Frontal cortex (tissue), 3 donors: ENCODE measurements at regions not wholly inside any gene's neighbourhood (a gene's known extent, or its start where the extent isn't known, plus 50 kb on each side); places are given as distances from the start of the nearest gene placed in this dataset.
"Not testable (repeated sequence)": the region's sequence is repeated elsewhere in the genome, so short reads cannot be mapped to it uniquely, and the experiment has no call there.

Source experiments
- DNase-seq, 2 donors: peaks; one replicate each; pipeline ENCODE4 v3.0.0; 2012; ENCODE audit warnings: low spot score in 2 of 2
- FAIRE-seq: peaks from 2 replicates; lab custom pipeline; 2012; peaks lifted over from hg19 to GRCh38; lab: Jason Lieb, UNC
- donor health status: control.
- donor health status: control.
- donor health status: control.

DNA sequence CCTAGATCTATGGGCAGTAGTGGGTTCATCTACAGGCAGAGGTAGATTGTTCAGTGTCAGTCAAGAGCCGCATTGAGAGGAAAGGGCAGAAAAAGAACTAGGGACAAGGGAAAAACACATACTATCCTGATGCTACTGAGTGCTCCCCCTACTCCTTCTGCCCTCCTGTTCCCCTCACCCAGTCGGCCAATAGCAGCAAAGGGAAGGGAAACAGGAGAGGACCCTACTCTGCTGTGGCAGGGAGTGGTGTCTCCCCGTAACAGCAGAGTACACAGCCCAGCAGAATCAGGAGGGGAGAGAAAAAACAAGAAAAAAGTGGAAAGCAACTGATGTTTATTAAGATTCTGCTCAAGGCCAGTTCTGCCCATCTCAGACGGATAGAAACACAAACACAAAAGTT, 136.1 kb upstream of the CCDC150 start:
- no peak for FAIRE-seq
- no peak for DNase-seq

DNA sequence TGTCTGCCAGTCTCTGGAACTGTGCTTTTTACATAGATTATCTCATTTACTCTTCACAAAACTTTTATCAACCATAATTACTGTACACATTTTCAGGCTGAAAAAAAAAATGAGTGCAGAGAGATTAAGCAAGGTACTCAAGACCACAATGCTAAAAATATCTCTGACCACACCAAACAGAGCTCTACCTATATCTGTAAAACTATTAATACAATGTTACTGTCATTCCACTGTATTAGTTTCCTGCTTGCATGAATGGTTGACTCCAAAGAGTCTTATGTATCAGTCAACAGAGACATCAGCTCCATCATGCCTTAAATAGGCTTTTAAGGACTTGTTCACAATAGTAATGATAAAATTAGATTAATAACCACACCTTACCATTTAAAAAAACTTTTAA, 134.7 kb upstream of the CCDC150 start:
- no peak for FAIRE-seq
- no peak for DNase-seq

DNA sequence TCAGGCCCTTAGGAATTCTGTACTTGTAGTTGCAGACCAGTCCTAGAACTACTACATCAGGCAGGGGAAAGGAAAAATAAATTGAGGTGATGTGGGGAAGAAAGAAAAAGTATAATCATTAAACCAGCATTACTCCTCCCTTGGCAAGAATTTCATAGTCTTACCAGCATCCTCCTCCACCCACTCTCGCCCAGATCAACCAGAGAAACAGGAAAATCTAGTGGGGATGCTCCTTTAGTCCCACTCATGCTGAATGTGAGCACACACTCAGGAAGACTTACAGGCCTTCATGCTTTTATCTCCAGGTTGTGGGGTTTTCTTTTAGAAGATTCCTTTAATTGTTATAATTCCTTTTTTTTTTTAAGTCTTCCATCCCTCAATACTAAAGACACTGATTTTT, 129.3 kb upstream of the CCDC150 start:
- FAIRE-seq (no peak), DNase-seq (no peak)

DNA sequence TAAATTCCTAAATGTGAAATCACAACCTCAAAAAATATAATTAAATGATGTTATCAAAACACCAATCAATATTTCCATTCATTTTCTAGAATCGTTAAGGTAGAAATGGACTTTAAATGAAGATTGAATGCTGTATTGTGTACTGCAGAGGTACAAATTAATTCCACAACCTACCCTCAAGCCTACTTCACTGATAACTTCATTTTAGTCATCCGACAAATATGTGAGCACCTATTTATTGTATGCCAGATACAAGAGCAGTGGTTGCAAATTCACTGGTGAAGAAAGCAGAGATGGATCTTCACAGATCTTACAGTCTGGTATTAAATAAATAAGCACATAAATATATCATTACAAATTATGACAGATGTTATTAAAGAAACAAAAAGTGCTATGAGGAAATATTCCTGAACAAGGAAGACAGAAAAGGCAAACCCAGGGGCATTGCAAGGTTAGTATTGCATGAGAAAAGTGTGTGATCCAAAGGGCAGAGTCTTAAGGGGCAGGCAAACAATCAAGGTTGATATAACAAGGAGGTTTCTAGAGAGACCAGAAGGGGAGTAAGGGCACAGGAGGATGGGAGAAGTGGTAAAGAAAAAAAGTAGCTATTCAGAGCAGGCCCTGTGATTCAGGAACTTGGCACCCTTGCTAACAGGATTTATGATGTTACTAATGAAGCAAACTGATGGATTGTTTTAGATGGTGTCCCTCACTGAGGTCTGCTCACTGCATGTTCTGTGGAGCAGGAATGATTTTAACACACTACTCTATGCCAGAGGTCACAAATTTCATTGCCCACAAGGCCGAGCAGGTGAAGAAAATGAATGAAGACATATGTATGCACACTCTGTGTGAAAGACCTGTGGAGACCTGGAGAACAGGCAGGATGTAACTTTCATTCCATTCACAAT, 128.0 kb upstream of the CCDC150 start:
- FAIRE-seq (no peak), DNase-seq (no peak)

DNA sequence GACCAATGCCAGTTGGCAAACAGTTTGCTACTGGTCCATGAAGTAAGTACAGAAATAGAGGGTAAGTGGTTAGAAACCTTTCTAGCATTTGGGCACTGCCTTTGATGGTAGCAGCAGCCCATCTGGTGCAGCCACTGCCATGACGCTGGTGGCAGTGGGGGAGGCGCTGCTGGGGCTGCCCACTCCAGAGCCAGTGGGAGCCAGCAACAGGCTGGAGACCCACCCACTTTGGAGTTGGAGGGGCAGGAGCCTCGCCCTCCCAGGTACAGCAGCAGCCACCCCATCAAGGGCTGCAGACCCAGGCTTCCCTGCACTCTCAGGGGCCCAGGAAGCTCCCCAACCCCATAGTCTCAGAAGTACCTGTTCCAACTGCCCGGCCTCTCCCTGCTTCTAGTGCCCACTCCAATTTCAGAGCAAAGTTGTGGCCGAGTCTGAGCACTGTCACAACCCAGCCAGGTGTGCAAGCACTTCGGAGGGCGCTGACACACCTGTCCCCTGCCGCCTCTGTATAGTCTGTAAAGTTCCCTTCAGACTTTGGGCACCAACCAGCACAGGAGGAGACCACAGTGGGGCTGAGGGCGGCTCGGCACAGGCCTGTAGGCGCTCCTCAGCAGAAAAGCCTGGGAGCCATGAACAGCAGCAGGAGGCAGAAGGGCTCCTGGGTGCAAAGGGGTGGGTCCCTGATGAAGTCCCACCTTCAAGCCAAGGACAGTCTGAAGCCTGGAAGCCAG, 125.6 kb upstream of the CCDC150 start:
- no peak for FAIRE-seq

DNA sequence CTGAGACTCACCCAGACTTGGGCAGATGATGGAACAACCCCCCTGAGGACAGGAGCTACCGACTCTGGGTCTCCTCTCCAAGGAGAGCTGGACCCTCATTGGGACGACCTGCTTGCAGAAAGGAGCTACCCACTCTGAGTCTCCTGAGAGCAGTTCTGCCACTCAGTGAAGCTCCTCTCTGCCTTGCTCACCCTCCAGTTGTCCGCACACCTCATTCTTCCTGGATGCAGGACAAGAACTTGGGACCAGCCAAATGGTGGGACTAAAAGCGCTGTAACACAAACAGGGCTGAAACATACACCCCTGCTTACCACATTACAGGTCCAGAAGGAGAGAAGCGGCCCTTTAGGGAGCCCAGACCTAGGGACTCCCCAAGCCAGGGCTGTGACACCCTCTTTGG, 124.9 kb upstream of the CCDC150 start:
- FAIRE-seq (no peak), DNase-seq (no peak)

More for the DNA sequence above, 125.6 kb upstream of the CCDC150 start:
- no peak for DNase-seq

DNA sequence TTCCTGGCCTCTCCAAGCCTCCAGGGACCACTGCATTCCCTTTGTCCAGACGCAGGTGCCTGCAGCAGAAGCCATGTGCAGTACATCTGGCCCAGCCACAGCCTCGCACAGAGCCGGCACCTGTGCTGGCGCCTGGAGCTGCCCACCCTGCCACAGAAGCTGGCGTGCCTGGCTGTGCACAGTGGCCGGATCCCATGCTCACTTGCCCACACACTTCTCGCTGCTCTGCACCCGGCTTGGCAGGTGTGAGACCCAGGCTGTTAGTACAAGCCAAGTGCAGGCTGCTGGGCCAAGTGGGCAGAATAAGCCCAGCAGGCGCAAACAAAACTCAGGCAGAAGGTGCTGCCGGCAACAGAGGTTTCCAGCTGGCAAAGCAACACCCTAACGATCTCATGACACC, 124.5 kb upstream of the CCDC150 start:
- no peak for FAIRE-seq
- DNase-seq, result no peak

DNA sequence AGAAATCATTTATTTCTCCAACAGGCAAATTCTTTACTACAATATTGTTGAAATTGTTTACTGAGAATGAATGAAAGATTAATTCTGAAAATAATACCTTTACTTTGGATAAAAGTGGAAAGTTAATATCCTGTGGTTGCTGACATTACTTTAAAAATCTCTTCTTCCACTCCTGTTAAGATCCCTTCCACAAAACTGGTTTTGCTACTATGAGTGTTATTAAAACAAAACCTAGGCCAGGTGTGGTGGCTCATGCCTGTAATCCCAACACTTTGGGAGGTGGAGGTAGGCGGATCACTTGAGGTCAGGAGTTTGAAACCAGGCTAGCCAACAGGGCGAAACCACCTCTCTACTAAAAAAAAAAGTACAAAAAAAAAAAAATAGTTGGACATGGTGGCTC, 123.9 kb upstream of the CCDC150 start:
- FAIRE-seq (no peak), DNase-seq (no peak)

DNA sequence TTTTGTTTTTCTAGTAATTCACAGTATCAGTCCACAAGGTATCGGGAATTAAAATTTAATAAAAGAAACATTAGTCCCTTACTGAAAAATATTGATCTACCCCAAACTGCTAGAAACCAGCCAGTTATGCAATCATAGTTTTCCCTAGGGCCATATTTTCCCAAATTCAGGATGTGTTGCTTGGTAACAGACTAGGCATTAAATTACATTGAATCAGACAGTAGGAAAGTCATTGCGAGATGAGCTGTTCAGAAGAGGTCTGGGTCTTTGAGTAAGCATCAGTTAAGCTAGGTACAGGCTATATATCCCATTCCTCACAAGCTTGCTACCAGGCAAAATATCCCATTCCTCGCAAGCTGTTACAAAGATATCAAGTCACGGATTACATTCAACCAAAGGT, 123.0 kb upstream of the CCDC150 start:
- no peak for DNase-seq
- no peak for FAIRE-seq

DNA sequence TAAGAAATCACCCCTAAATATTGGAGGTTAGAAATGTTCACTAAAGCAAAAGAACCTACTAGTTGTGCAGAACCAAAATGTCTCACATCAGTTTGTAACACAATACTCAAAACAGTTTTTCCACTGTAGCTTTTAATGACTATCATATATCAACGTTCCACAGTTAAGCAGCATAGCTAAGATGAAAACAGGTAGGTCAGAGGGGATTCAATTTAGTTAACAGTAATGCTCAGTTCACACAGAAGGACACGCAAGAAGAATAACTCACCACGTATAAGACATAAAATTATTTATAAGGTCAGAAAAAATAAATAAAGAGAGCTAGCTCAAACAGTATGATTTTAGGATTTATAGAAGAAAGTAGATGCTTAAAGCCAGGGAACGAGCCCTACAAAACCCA, 118.9 kb upstream of the CCDC150 start:
- DNase-seq (no peak), FAIRE-seq (no peak)

DNA sequence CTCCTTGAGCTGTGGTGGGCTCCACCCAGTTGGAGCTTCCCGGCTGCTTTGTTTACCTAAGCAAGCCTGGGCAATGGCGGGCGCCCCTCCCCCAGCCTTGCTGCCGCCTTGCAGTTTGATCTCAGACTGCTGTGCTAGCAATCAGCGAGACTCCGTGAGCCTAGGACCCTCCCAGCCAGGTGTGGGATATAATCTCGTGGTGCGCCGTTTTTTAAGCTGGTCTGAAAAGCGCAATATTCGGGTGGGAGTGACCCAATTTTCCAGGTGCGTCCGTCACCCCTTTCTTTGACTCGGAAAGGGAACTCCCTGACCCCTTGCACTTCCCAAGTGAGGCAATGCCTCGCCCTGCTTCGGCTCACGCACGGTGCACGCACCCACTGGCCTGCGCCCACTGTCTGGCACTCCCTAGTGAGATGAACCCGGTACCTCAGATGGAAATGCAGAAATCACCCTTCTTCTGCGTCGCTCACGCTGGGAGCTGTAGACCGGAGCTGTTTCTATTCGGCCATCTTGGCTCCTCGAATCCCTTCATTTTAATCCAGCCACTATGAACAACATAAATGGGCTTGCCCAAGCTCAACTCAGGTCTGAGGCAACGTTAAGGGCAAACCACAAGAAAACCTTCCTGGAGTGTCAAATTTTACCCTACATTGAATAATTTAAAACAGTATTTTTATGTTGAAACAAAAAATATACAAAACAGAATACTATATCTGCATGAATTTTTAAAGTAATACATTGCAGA, 112.4 kb upstream of the CCDC150 start:
- DNase-seq, FAIRE-seq: not testable (repeated sequence)

DNA sequence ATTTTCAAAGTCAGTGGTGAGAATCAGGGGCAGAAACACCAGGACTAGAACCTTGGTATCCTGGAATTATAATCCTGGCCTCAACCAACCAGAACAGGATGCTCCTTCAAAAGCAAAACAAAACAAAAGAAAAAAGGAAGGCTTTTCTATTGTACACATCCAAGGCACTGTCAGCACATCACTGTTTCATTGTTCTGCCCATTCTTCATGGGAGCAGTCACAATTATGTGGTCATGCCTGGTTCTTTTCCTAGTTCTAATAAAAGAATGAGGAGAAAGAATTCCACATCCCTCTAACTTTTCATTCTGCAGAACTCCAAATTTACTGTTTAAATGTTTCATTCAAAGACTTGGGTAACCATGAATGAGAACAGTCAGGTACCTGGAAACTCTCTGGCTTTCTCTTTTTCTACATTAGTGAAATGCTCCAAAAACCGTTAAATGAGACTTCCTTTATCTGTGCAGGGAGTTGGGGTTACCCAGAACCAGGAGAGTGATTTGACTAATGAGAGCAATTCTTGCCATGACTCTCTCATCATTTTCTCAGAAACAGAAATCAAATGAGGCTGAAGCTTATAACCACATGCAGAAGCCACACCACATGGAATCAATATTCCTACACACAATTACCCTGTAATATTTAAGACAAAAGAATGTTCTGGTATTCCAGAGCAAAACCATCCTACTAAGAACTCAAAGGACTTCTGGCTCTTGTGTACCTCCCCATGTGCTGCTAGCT, 110.9 kb upstream of the CCDC150 start:
- DNase-seq (peak; percentile 18 to 24), FAIRE-seq (peak; percentile 36)

DNA sequence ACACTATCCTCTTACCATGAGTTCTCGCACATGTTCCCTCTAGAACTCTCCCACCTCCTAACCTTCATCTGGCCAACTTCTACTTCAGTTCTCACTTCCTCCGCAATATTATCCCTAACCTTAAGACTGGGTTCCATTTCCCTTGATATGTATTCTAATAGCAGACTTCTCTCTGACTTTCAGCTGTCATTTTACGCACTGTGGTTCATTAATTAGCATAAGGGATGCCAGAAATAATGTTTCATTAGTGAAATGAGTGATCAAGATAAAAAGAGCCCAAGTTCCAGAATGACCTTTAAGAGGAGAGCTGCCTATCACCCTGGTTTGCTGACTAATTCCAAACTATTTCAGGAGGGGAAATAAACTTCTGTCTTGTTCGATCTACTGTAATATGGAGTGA, 108.6 kb upstream of the CCDC150 start:
- no peak for DNase-seq
- FAIRE-seq, result no peak

DNA sequence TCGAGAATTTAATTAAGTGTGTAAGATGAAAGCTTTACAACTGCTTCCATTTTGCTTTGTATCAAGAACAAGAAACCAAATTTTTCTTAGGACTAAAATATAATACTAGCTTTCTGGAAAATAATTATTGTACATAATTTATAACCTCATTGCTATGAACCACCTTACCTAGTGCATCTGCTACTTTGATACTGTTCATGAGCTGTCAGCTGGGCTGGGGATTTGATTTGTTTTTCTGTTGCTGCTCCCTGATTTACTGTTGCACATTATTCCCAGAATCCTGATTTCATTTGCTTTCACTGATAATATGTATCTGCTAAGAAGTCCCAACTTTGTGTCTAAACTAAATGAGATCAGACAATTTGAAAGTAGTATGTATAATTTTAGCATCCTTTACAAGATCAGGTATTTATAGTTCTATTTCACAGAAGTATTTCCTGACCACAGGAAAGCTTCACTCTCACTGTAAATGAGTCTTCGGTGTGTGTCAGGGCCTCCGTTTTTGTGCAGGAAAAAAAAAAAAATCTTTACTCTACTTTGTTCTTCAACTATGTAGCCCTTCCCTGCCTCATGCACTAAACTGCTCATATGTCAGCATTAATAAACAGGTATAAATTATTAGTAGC, 105.6 kb upstream of the CCDC150 start:
- DNase-seq (no peak), FAIRE-seq (no peak)

DNA sequence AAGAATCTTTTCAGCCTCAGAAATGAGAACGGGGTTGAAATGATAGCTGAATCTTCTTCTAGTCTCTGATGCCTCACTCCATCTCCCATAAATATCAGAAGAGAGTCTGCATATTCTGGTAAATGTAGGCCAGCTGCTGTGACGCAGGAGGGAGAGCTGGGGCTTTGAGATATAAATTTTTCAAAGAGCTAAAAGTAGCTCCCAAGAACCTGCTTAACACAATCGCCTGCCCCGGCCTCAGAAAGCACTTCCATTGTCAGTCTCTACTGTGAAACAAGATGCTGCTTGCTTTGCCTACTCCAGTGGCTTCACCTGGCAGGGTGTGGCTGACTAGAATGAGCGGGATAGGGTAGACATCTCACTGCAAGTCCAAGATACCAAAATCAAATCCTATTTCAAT, 105.0 kb upstream of the CCDC150 start:
- DNase-seq (no peak), FAIRE-seq (no peak)

DNA sequence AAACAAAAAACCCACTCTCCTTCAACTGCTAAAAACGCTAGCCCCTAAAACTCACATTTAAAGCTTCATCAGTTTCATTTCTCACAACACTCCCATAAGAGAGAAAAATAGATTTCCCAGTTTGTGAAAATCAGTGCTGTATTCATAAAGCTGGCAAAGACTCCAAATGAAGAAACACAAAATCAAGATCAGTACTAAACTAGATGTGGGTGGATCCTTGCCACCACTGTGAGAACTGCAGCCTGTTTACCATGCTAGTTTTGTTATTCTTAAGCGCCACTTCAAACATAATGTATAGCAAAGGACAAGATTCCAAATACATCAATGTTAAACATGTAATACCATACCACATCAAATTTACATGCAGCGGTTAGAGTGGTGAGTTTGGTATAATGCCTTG, 104.5 kb upstream of the CCDC150 start:
- DNase-seq, result no peak

DNA sequence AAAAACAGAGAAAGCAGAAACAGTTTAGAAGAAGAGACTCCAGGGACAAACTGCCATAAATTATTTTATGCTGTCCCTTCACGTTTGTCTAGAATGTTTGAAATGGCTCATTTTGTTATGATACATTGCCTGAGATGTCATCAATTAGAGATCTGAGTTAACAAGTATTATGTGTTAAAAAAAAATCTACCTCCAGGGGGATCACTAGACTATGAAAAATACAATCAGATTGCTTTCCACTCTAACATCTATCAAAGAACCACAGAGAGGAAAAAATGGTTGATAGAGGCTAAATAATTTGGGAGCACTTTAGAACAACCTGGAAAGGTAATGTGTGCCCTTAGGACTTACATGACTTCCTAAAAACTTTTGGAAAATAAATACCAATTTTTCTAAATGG, 103.8 kb upstream of the CCDC150 start:
- FAIRE-seq (no peak), DNase-seq (no peak)

More for the DNA sequence above, 104.5 kb upstream of the CCDC150 start:
- no peak for FAIRE-seq

DNA sequence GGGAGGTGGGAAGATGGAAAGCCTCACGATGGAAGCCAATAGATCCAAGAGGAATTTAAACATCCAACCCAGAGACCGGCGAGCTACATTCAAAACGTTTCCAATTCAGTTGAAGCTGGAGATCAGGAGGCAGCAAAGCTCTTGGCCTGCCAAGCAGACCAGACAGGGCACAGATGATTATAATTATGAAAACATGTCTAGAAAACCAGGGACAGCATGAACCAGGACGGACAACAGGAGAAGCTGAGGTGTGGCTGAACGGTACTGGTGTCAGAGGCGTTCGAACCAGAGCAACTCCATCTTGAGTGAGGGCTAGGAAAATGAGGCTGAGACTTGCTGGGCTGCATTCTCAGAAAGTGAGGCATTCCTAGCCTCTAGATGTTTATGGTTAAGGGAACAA, 102.2 kb upstream of the CCDC150 start:
- no peak for FAIRE-seq
- no peak for DNase-seq

DNA sequence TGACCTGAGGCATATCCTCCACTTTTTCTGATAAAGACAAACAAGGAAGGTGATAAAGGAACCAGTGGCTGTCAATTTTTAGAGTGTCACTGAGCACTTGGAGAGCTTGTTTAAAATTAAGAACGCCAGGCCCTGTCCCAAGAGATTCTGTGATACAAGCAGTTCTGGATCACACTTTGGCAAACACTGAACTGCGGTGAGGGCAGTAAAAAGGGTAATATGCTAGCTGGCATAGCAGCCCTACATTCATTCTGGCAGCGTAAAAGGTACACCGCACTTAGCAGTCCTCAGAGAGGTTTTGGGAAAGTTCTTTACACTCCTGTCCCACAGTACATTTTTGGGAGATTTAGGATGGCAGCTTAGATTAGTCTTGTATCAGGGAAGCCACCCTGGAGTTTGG, 101.3 kb upstream of the CCDC150 start:
- no peak for FAIRE-seq
- no peak for DNase-seq

DNA sequence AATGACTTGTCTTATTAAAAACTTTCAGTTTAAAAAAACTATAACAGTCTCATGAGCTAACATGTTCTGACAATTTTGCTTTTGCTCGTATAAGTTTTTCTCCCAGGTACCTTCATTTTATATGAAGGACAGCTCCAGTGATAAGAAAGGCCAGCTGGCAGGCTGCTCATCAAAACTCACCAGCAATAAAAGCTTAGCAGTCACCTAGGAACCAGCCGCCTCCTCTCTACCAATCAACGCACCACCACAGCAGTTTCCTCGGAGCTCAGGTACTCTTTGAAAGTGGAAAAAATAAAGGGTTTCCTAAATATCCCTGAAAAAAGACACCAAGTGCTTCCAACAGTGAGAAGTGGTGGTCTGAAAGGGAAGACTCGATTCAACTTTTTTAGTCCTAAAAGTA, 100.9 kb upstream of the CCDC150 start:
- no peak for DNase-seq
- FAIRE-seq, result no peak
